Adrenal gland (tissue), 9 donors: ENCODE measurements at regions not wholly inside any gene's neighbourhood (a gene's known extent, or its start where the extent isn't known, plus 50 kb on each side); places are given as distances from the start of the nearest gene placed in this dataset.

Experiments
- DNase-seq, 7 donors: peaks; one replicate each; pipeline ENCODE4 v3.0.0-alpha.2; 2019 to 2020
- H3K27ac ChIP-seq, 5 donors: fragments of 200-600 bp; sonication (generic) in 4 of 5; 1 replicate in 3 of 5; 2 replicates in 2 of 5; pipeline versions ENCODE4 v1.5.1 to v1.8.0; 2016 to 2020; ENCODE audit warnings: mild to moderate bottlenecking in 1 of 5
- H3K27me3 ChIP-seq: fragments of 200-600 bp; 2 replicates; pipeline ENCODE4 v1.8.0; 2021
- H3K36me3 ChIP-seq, 2 donors: fragments of 200-600 bp; replicated peaks in 1 of 2; 1 replicate in 1 of 2; 2 replicates in 1 of 2; pipeline versions ENCODE4 v1.5.1 to v1.8.0; 2018 to 2022
- H3K4me1 ChIP-seq, 2 donors: fragments of 200-600 bp; replicated peaks in 1 of 2; 1 replicate in 1 of 2; 2 replicates in 1 of 2; pipeline versions ENCODE4 v1.5.1 to v1.8.0; 2018 to 2021
- H3K4me3 ChIP-seq, 4 donors: fragments of 200-600 bp; sonication (generic) in 3 of 4; one replicate each; pipeline ENCODE4 v1.5.1; 2016 to 2018
- H3K9me3 ChIP-seq, 3 donors: fragments of 200-600 bp; sonication (generic) in 1 of 3; replicated peaks in 1 of 3; 1 replicate in 2 of 3; 2 replicates in 1 of 3; pipeline versions ENCODE4 v1.5.1 to v1.8.0; 2016 to 2021
- POLR2A ChIP-seq, 2 donors: fragments of 450-650 bp; IDR thresholded peaks; one replicate each; pipeline ENCODE4 v1.6.1; 2017; ENCODE audit warnings: antibody characterized with exemption in 2 of 2, mild to moderate bottlenecking in 2 of 2, moderate library complexity in 1 of 2
- WGBS, 4 donors: extraction: QIAGEN DNeasy Blood & Tissue Kit in 2 of 4; methylation state at CpG; one replicate each; pipeline versions ENCODE4 v1.1.5 to v1.1.7; 2013 to 2017; 5-methylcytosine and 5-hydroxymethylcytosine counted together
- intact Hi-C, 2 donors: fragments of 100-400 bp; cut with DNase I; formaldehyde crosslinking; loops; one replicate each; pipeline versions ENCODE4 v1.14.1 to v1.15.0; 2022 to 2023
- TF ChIP-seq, protein P1 (sequence below), 6 experiments: fragments of 450-650 bp in 4 of 6; fragments of 200-600 bp in 2 of 6; sonication (generic) in 1 of 6; IDR thresholded peaks; 1 replicate in 5 of 6; 2 replicates in 1 of 6; pipeline versions ENCODE4 v1.5.1 to v1.8.0; 2016 to 2021; ENCODE audit warnings: antibody characterized with exemption in 6 of 6, mild to moderate bottlenecking in 2 of 6, moderate library complexity in 1 of 6
- donor health status: healthy with polysubstance abuse.
- donor health status: Bipolar disorder and iron deficiency.
- donor health status: DM: yes; HTN: yes; CAD: no.
- donor health status: DM: no; HTN: no; CAD: no.
- donor health status: DM: no; HTN: no; CAD: no.

DNA sequence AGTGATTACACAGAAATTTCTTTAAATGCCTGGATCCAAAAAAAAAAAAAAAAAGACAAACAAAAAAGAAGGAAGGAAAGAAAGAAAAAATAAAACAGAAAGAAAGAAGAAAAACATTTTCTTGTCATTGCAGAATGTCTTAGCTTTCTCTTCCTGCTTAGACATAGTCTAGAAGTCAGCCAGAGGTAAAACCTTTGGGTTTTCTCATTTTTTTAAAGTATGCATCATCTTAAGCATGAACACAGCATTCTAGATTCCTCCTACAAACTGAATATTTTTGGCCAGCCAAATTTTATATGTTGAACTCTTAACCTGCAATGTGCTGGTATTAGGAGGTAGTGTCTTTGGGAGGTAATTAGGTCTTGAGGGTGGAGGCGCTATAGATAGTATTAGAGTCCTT is 243.9 kb downstream of the TRIB2 start:
- Histone ChIP-seq H3K4me3 (no peak overlapping the region), H3K27ac (no peak overlapping the region), H3K9me3 (no peaks in the 10 kb centered on the region), H3K4me1 (peaks cover 0 to 5% of the 10 kb centered on the region in 2 donors), H3K27me3 (no peaks in the 10 kb centered on the region), H3K36me3 (no peaks in the 10 kb centered on the region)
- no peak for DNase-seq
- WGBS, 4 donors = 92 to 98% (median 96%) methylated on average over 1 of the region's 1 CpG
- TF ChIP-seq, protein P1, sequence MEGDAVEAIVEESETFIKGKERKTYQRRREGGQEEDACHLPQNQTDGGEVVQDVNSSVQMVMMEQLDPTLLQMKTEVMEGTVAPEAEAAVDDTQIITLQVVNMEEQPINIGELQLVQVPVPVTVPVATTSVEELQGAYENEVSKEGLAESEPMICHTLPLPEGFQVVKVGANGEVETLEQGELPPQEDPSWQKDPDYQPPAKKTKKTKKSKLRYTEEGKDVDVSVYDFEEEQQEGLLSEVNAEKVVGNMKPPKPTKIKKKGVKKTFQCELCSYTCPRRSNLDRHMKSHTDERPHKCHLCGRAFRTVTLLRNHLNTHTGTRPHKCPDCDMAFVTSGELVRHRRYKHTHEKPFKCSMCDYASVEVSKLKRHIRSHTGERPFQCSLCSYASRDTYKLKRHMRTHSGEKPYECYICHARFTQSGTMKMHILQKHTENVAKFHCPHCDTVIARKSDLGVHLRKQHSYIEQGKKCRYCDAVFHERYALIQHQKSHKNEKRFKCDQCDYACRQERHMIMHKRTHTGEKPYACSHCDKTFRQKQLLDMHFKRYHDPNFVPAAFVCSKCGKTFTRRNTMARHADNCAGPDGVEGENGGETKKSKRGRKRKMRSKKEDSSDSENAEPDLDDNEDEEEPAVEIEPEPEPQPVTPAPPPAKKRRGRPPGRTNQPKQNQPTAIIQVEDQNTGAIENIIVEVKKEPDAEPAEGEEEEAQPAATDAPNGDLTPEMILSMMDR (IDR thresholded peaks at IDR 0.05) = no peak
- TF ChIP-seq POLR2A (IDR thresholded peaks at IDR 0.05) = no peak
- intact Hi-C loops = no loop called here

DNA sequence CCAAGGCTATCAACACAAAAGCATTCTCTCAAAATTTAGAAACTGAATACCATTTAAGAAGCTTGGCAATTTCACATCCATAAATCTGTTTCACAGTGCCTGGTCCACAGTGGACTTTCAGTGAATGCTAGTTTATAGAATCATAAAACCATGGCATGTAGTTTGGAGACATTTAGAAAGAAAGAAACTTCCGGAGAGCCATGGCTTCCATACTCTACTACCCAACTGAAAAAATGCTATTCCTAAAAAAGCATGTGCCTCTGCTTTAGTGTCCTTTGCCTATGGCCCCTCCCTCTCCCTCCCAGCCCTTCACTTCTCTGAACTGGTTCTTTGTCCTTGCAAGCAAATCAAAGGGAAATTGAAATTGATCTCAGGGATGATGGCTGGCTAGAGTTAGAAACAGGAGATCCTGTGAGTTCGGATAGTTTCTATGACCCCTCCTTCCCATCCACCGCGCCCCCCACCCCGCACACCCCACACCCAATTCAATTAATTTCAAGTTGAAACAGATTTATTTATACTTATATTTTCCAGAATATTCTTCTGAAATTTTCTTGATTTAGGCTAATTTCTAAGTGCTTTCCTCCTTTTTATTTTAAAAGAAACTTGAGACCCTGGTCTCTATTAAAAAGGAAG is 248.3 kb downstream of the TRIB2 start:
- WGBS, 4 donors = 60 to 78% (median 71%) methylated on average over 5 of the region's 5 CpGs
- TF ChIP-seq POLR2A (IDR thresholded peaks at IDR 0.05) = no peak
- TF ChIP-seq, protein P1 (IDR thresholded peaks at IDR 0.05) = no peak
- H3K4me1 ChIP-seq = peaks cover 0 to 10% of the 10 kb centered on the region in 2 donors
- no peaks in the 10 kb centered on the region for H3K36me3 ChIP-seq
- intact Hi-C loops = no loop called here
- H3K27ac ChIP-seq = no peak overlapping the region
- no peak overlapping the region for H3K4me3 ChIP-seq
- no peaks in the 10 kb centered on the region for H3K27me3 ChIP-seq
- no peaks in the 10 kb centered on the region for H3K9me3 ChIP-seq
- no peak for DNase-seq

DNA sequence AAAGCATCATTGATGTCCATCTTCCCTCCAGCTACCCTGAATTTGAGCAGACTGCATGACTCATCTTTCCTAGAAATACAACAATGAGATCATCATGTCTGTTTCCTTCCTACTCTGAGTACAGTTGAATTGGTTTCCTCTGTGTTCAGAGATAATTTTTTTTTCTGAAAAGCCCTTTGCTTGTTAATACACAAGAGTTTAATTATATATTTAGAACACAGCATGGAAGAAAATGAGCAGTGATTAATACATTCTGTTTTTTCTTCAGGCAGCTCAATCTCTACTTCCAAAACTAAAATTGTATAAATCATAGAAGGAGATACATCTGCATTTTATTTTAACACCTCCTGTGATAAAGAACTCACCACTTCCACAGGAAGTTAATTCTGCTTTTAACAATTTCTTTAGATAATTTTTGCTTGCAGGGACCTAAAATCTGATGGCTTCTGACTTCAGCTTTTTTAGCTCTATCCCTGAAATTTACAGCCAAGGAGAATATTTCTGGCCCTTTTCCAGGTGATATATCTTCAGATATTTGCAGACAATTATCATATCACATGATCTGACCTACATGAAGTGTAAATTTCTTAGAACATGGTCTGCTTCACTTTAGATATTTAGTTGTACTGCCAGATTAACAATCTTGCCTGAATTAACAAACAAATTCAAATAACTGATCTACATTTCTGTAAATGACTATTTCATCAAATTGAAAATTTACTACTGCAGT is 249.0 kb downstream of the TRIB2 start:
- H3K4me3 ChIP-seq = no peak overlapping the region
- no peaks in the 10 kb centered on the region for H3K27me3 ChIP-seq
- intact Hi-C loops = no loop called here
- peaks cover 0 to 10% of the 10 kb centered on the region in 2 donors for H3K4me1 ChIP-seq
- DNase-seq = no peak
- TF ChIP-seq POLR2A (IDR thresholded peaks at IDR 0.05) = no peak
- TF ChIP-seq, protein P1 (IDR thresholded peaks at IDR 0.05) = no peak
- no peak overlapping the region for H3K27ac ChIP-seq
- H3K9me3 ChIP-seq = no peaks in the 10 kb centered on the region
- no peaks in the 10 kb centered on the region for H3K36me3 ChIP-seq

DNA sequence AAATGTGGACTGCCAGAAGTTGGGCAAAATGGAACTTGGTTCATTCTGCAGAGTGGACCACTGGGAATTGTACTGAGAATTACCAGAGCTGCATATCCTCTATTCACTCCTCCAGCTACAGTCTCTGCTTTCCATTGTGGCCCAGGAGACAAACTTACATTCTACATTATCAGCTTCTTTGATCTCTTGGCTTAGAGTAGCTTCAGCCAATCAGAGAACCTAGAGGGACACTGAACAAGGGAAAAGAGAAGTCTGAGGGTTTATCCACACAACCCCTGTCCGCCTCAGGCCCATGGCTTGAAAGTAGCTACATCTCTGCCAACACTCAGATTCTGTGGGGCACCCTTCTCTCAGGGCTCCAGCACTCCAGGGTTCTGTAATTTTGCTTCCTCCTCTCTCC is 251.1 kb downstream of the TRIB2 start:
- TF ChIP-seq, protein P1 (IDR thresholded peaks at IDR 0.05) = no peak
- TF ChIP-seq POLR2A (IDR thresholded peaks at IDR 0.05) = no peak
- DNase-seq = no peak
- no peak overlapping the region for H3K27ac ChIP-seq
- WGBS, 4 donors = 98 to 100% (median 100%) methylated on average over 1 of the region's 1 CpG; no CpG with 5 or more reads in 1 of the 4 donors
- intact Hi-C loops = no loop called here
- no peaks in the 10 kb centered on the region for H3K9me3 ChIP-seq
- H3K27me3 ChIP-seq = no peaks in the 10 kb centered on the region
- H3K4me1 ChIP-seq = peaks cover 0 to 10% of the 10 kb centered on the region in 2 donors
- no peak overlapping the region for H3K4me3 ChIP-seq
- H3K36me3 ChIP-seq = no peaks in the 10 kb centered on the region
